Mesendoderm (in vitro differentiated cells): ENCODE measurements at regions not wholly inside any gene's neighbourhood (a gene's known extent, or its start where the extent isn't known, plus 50 kb on each side); places are given as distances from the start of the nearest gene placed in this dataset.

Experiments
- DNase-seq: peaks from one replicate; pipeline ENCODE4 v3.0.0; 2013
- H2AK5ac ChIP-seq: 2 replicates; pipeline ENCODE4 v1.6.1; 2013; ENCODE audit warnings: low read length, inconsistent platforms
- H2BK120ac ChIP-seq: 2 replicates; pipeline ENCODE4 v1.6.1; 2013; ENCODE audit warnings: low read depth, mild to moderate bottlenecking, low read length, moderate library complexity, mixed read lengths
- H2BK15ac ChIP-seq: replicated peaks from 2 replicates; pipeline ENCODE4 v1.6.1; 2013; ENCODE audit warnings: low read depth, mild to moderate bottlenecking, moderate library complexity
- H2BK5ac ChIP-seq: 2 replicates; pipeline ENCODE4 v1.6.1; 2013; ENCODE audit warnings: low read length, inconsistent platforms
- H3K18ac ChIP-seq: 2 replicates; pipeline ENCODE4 v1.6.1; 2013; ENCODE audit warnings: mild to moderate bottlenecking, low read length, mixed read lengths
- H3K23ac ChIP-seq: one replicate; pipeline ENCODE4 v1.6.1; 2013; ENCODE audit warnings: low read length
- H3K27ac ChIP-seq: 2 replicates; pipeline ENCODE4 v1.5.1; 2013; ENCODE audit warnings: low read depth, mild to moderate bottlenecking, inconsistent platforms, low read length, moderate library complexity
- H3K27me3 ChIP-seq: 2 replicates; pipeline ENCODE4 v1.6.1; 2013; ENCODE audit warnings: low read length, control low read depth, mild to moderate bottlenecking, inconsistent platforms; ENCODE audit not compliant: insufficient read depth, poor library complexity
- H3K36me3 ChIP-seq: 2 replicates; pipeline ENCODE4 v1.6.1; 2013; ENCODE audit warnings: low read length, inconsistent platforms; ENCODE audit not compliant: control insufficient read depth, insufficient read depth
- H3K4ac ChIP-seq: one replicate; pipeline ENCODE4 v1.6.1; 2013; ENCODE audit warnings: low read depth, mild to moderate bottlenecking, low read length, moderate library complexity
- H3K4me1 ChIP-seq: 2 replicates; pipeline ENCODE4 v1.6.1; 2013; ENCODE audit warnings: low read depth, low read length, inconsistent platforms; ENCODE audit not compliant: control insufficient read depth
- H3K4me2 ChIP-seq: 2 replicates; pipeline ENCODE4 v1.6.1; 2013; ENCODE audit warnings: low read length
- H3K4me3 ChIP-seq: 2 replicates; pipeline ENCODE4 v1.5.1; 2013; ENCODE audit warnings: mild to moderate bottlenecking, low read length
- H3K56ac ChIP-seq: one replicate; pipeline ENCODE4 v1.6.1; 2013; ENCODE audit warnings: low read length
- H3K79me1 ChIP-seq: 2 replicates; pipeline ENCODE4 v1.6.1; 2013; ENCODE audit warnings: low read length, inconsistent platforms
- H3K79me2 ChIP-seq: 2 replicates; pipeline ENCODE4 v1.6.1; 2013; ENCODE audit warnings: mild to moderate bottlenecking, low read length; ENCODE audit not compliant: control insufficient read depth, insufficient read depth
- H3K9ac ChIP-seq: 2 replicates; pipeline ENCODE4 v1.6.1; 2013; ENCODE audit warnings: low read length, inconsistent platforms
- H4K5ac ChIP-seq: one replicate; pipeline ENCODE4 v1.6.1; 2013; ENCODE audit warnings: low read length
- H4K8ac ChIP-seq: one replicate; pipeline ENCODE4 v1.6.1; 2013; ENCODE audit warnings: low read depth, mild to moderate bottlenecking, control low read depth, low read length, moderate library complexity
- WGBS: extraction: QIAGEN DNeasy Blood & Tissue Kit; methylation state at CpG from one replicate; pipeline ENCODE4 v1.1.7; 2013; ENCODE audit warnings: low lambda C conversion rate, missing lambda C conversion rate; ENCODE audit not compliant: insufficient coverage; ENCODE audit errors: extremely low coverage; 5-methylcytosine and 5-hydroxymethylcytosine counted together

DNA sequence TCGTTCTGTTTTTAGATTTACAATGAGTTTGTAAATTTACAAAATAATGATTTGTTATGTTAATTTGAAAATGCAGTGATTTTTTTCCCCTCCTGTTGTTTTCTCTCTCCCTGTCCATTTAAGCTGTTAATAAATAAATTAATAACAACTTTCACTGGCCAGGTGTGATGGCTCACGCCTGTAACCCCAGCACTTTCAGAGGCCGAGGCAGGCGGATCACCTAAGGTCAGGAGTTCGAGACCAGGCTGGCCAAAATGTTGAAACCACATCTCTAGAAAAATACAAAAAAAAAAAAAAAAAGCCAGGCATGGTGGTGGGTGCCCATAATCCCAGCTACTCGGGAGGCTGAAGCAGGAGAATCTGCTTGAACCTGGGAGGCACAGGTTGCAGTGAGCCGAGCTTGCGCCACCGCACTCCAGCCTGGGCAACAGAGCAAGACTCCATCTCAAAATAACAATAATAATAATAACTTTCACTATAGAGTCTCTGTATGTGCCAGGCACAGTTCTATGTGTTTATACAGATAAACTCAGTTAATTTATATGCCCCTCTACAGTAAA lies 229.2 kb upstream of the ARGLU1 start:
- H3K27ac ChIP-seq: no peak overlapping the region
- WGBS: no CpG with 5 or more reads among the region's 9 CpGs

DNA sequence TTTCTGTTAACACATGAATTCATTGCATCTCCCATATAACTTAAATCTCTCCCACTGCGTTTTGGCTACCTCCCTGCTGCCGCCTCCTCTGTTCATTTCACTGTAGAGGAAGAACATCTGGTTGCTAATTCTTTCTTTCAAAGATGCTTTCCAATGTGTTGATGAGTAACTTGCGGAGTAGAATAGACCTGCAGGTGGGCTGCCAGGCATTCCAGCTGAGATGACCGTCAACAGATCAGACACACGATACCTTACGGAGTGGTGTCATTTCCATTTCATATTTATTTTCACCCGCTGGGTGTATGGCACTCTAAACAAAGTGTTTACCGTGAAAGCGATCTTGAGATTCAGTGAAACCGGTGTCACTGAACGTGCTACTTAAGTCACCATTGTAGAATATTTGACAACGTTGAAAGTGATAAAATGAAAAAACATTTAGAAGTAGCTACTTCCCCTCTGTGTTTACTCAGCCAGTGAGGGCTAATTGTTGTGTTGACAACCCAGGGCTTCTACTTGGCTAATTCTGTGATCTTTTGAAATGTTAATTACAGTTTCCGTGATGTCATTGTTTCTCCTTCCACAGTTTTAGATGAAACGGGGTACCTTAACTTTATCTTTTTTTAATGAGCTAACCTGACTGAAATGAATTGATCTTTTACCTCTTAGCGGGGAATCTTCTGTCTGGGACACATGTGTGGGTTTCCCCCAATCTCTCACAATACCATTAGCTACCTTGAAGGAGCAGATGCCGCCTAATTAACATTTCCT lies 228.5 kb upstream of the ARGLU1 start:
- Histone ChIP-seq H2BK15ac (peak overlapping the region; percentile 76), H3K79me2 (no peaks in the 10 kb centered on the region), H3K27me3 (no peaks in the 10 kb centered on the region), H3K36me3 (no peaks in the 10 kb centered on the region), H3K4me1 (peaks cover 8% of the 10 kb centered on the region), H3K56ac (no peak overlapping the region), H3K18ac (no peak overlapping the region), H3K27ac (peak overlapping the region; percentile 61), H2BK5ac (no peak overlapping the region), H2BK120ac (no peak overlapping the region), H3K79me1 (no peaks in the 10 kb centered on the region), H4K5ac (no peak overlapping the region), H3K9ac (no peak overlapping the region), H4K8ac (no peak overlapping the region), H3K4ac (no peak overlapping the region), H3K23ac (no peak overlapping the region), H3K4me3 (no peak overlapping the region), H3K4me2 (peak overlapping the region; percentile 9), H2AK5ac (no peak overlapping the region)
- WGBS: no CpG with 5 or more reads among the region's 16 CpGs
- DNase-seq: peak; percentile 97

More for the DNA sequence above, 229.2 kb upstream of the ARGLU1 start:
- H4K5ac ChIP-seq: no peak overlapping the region
- H3K18ac ChIP-seq: peak overlapping the region; percentile 68
- H3K23ac ChIP-seq: no peak overlapping the region
- H3K79me1 ChIP-seq: no peaks in the 10 kb centered on the region
- H3K9ac ChIP-seq: no peak overlapping the region
- H3K4me1 ChIP-seq: peaks cover 8% of the 10 kb centered on the region
- H4K8ac ChIP-seq: no peak overlapping the region
- H2AK5ac ChIP-seq: no peak overlapping the region
- no peak for DNase-seq
- H2BK5ac ChIP-seq: no peak overlapping the region
- no peak overlapping the region for H3K56ac ChIP-seq
- no peak overlapping the region for H3K4me3 ChIP-seq
- H2BK15ac ChIP-seq: no peak overlapping the region
- no peaks in the 10 kb centered on the region for H3K36me3 ChIP-seq
- no peak overlapping the region for H3K4me2 ChIP-seq
- no peaks in the 10 kb centered on the region for H3K27me3 ChIP-seq
- H3K79me2 ChIP-seq: no peaks in the 10 kb centered on the region
- no peak overlapping the region for H2BK120ac ChIP-seq
- H3K4ac ChIP-seq: no peak overlapping the region

DNA sequence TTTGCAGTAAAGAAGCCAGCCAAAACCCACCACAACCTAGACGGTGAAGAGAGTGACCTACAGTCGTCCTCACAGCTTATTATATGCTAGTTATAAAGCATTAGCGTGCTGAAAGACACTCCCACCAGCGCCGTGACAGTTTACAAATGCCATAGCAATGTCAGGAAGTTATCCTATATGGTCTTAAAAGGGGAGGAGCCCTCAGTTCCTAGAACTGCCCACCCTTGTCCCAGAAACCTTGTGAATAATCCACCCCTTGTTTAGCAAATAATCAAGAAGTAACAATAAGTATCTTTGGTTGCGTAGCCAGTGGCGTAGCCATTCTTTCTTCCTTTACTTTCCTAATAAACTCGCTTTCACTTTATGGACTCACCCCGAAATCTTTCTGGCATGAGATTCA lies 227.9 kb upstream of the ARGLU1 start:
- no CpG with 5 or more reads among the region's 9 CpGs for WGBS
- no peaks in the 10 kb centered on the region for H3K79me2 ChIP-seq
- peaks cover 8% of the 10 kb centered on the region for H3K4me1 ChIP-seq
- no peak overlapping the region for H4K5ac ChIP-seq
- DNase-seq: no peak
- no peak overlapping the region for H3K23ac ChIP-seq
- no peaks in the 10 kb centered on the region for H3K27me3 ChIP-seq
- no peak overlapping the region for H3K56ac ChIP-seq
- H3K9ac ChIP-seq: no peak overlapping the region
- H2BK15ac ChIP-seq: peak overlapping the region; percentile 76
- no peak overlapping the region for H4K8ac ChIP-seq
- no peak overlapping the region for H2BK5ac ChIP-seq
- H2BK120ac ChIP-seq: peak overlapping the region; percentile 21
- H3K4ac ChIP-seq: no peak overlapping the region
- no peak overlapping the region for H3K4me3 ChIP-seq
- no peaks in the 10 kb centered on the region for H3K79me1 ChIP-seq
- no peaks in the 10 kb centered on the region for H3K36me3 ChIP-seq
- no peak overlapping the region for H2AK5ac ChIP-seq
- H3K27ac ChIP-seq: peak overlapping the region; percentile 41
- no peak overlapping the region for H3K18ac ChIP-seq
- H3K4me2 ChIP-seq: peak overlapping the region; percentile 9

DNA sequence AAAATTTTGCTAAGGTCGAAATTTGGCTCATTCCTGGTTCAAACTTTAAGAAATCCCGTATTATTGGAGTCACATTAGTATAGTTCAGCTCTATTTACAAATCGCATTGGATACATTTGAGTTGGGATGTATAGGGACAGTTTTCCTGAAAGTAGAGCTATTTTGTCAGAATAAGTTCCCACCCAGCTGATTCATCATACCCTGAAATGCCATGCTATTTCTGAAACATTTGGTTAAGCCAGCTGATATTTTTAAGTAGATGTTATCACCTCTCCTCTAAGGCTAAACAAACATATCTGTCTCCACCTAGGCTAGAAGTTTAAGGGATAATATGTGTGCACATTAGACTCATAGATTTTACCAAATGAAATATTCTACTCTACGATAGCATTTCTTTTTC lies 226.2 kb upstream of the ARGLU1 start:
- Histone ChIP-seq H3K4ac (no peak overlapping the region), H4K5ac (no peak overlapping the region), H2BK120ac (no peak overlapping the region), H3K9ac (no peak overlapping the region), H3K18ac (no peak overlapping the region), H3K23ac (no peak overlapping the region), H3K4me1 (peaks cover 7% of the 10 kb centered on the region), H3K27me3 (no peaks in the 10 kb centered on the region), H3K4me2 (no peak overlapping the region), H3K27ac (no peak overlapping the region), H4K8ac (no peak overlapping the region), H3K36me3 (no peaks in the 10 kb centered on the region), H3K79me2 (no peaks in the 10 kb centered on the region), H3K56ac (no peak overlapping the region), H2BK5ac (no peak overlapping the region), H3K4me3 (no peak overlapping the region), H2BK15ac (no peak overlapping the region), H2AK5ac (no peak overlapping the region), H3K79me1 (no peaks in the 10 kb centered on the region)
- DNase-seq: no peak
- no CpG with 5 or more reads among the region's 4 CpGs for WGBS

DNA sequence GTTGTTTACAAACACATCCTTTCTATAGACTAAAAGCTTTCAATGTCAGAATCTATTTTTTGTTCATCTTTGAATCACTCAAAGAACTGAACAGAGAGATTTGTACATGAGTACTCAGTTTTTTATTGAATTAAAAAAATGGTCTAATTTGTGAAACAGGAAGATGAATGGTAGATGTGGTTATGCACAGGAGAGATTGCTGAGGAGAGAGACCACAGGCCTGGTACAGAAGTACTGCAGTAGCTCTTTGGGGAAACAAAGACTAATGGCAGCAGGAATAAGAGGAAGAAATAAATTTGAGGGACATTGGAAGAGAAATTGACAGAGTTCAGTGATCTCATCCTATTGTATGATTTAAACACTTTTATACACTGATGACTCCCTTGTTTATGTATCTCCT lies 222.0 kb upstream of the ARGLU1 start:
- H3K79me2 ChIP-seq: no peaks in the 10 kb centered on the region

More for the DNA sequence above, 222.0 kb upstream of the ARGLU1 start:
- Histone ChIP-seq H3K23ac (no peak overlapping the region), H4K8ac (no peak overlapping the region), H3K27me3 (no peaks in the 10 kb centered on the region), H3K4ac (no peak overlapping the region), H3K4me1 (no peaks in the 10 kb centered on the region), H3K18ac (no peak overlapping the region), H2AK5ac (no peak overlapping the region), H2BK15ac (no peak overlapping the region), H3K4me2 (no peak overlapping the region), H3K27ac (no peak overlapping the region), H3K4me3 (no peak overlapping the region), H3K56ac (no peak overlapping the region), H4K5ac (no peak overlapping the region), H2BK120ac (no peak overlapping the region), H3K36me3 (no peaks in the 10 kb centered on the region), H3K9ac (no peak overlapping the region), H3K79me1 (no peaks in the 10 kb centered on the region), H2BK5ac (no peak overlapping the region)
- DNase-seq: no peak
